Erythroblast (primary cell): ENCODE measurements at regions not wholly inside any gene's neighbourhood (a gene's known extent, or its start where the extent isn't known, plus 50 kb on each side); places are given as distances from the start of the nearest gene placed in this dataset.

ENCODE experiments used
- GATA1 ChIP-seq: IDR thresholded peaks from 2 replicates; pipeline ENCODE4 v1.6.1; 2011; ENCODE audit warnings: low read depth, mild to moderate bottlenecking, control low read depth, low read length, moderate library complexity
- POLR2A ChIP-seq: IDR thresholded peaks from 2 replicates; pipeline ENCODE4 v1.6.1; 2011; ENCODE audit warnings: mild to moderate bottlenecking, low read length

- no peak for TF ChIP-seq POLR2A
- no peak for TF ChIP-seq GATA1
Observed at GRCh38 chr7:142334806-142335205, 76.9 kb upstream of the PRSS58 start.
